Endodermal cell (in vitro differentiated cells): ENCODE measurements at regions not wholly inside any gene's neighbourhood (a gene's known extent, or its start where the extent isn't known, plus 50 kb on each side); places are given as distances from the start of the nearest gene placed in this dataset.

Experiments
- DNase-seq: peaks from one replicate; pipeline ENCODE4 v3.0.0-alpha.2; 2017
- H3K27ac ChIP-seq: 2 replicates; pipeline ENCODE4 v1.5.1; 2013; ENCODE audit warnings: mild to moderate bottlenecking, low read depth, low read length, moderate library complexity
- H3K27me3 ChIP-seq: 2 replicates; pipeline ENCODE4 v1.6.1; 2013; ENCODE audit warnings: mild to moderate bottlenecking, low read length, moderate library complexity; ENCODE audit not compliant: insufficient read depth, control insufficient read depth, poor library complexity, severe bottlenecking
- H3K36me3 ChIP-seq: 2 replicates; pipeline ENCODE4 v1.7.0; 2013; ENCODE audit warnings: mild to moderate bottlenecking, low read length, moderate library complexity; ENCODE audit not compliant: control insufficient read depth, insufficient read depth
- H3K4me1 ChIP-seq: one replicate; pipeline ENCODE4 v1.7.0; 2013; ENCODE audit warnings: low read length; ENCODE audit not compliant: control insufficient read depth, insufficient read depth
- H3K4me3 ChIP-seq: 2 replicates; pipeline ENCODE4 v1.5.1; 2013; ENCODE audit warnings: mild to moderate bottlenecking, low read length, moderate library complexity
- H3K9ac ChIP-seq: 2 replicates; pipeline ENCODE4 v1.6.1; 2013; ENCODE audit warnings: mild to moderate bottlenecking, low read length, moderate library complexity; ENCODE audit not compliant: poor library complexity, severe bottlenecking; ENCODE audit errors: extremely low read depth
- H3K9me3 ChIP-seq: 2 replicates; pipeline ENCODE4 v1.6.1; 2013; ENCODE audit warnings: mild to moderate bottlenecking, low read length, moderate library complexity; ENCODE audit not compliant: control insufficient read depth
- H3K27ac Mint-ChIP-seq: 2 replicates; pipeline ENCODE4 v1.8.0; 2020; ENCODE audit warnings: mixed read lengths
- H3K27me3 Mint-ChIP-seq: 2 replicates; pipeline ENCODE4 v1.8.0; 2021; ENCODE audit warnings: mild to moderate bottlenecking, mixed read lengths; ENCODE audit not compliant: insufficient read depth
- H3K36me3 Mint-ChIP-seq: 2 replicates; pipeline ENCODE4 v1.8.0; 2020; ENCODE audit warnings: low read depth, mixed read lengths
- H3K4me1 Mint-ChIP-seq: 2 replicates; pipeline ENCODE4 v1.8.0; 2020; ENCODE audit warnings: mixed read lengths
- H3K4me3 Mint-ChIP-seq: 2 replicates; pipeline ENCODE4 v1.8.0; 2020; ENCODE audit warnings: mild to moderate bottlenecking, moderate library complexity, mixed read lengths
- H3K9me3 Mint-ChIP-seq: 2 replicates; pipeline ENCODE4 v1.8.0; 2020; ENCODE audit warnings: mild to moderate bottlenecking, mixed read lengths
- WGBS, 2 experiments: methylation state at CpG; one replicate each; pipeline versions ENCODE4 v1.1.5 to v1.1.7; 2013; ENCODE audit warnings: missing lambda C conversion rate in 2 of 2, mixed read lengths in 1 of 2; ENCODE audit not compliant: insufficient coverage in 1 of 2, insufficient read length in 1 of 2; 5-methylcytosine and 5-hydroxymethylcytosine counted together
- TF ChIP-seq, protein P1 (sequence below): fragments of 200-600 bp; sonication (generic); conservative IDR thresholded peaks from 2 replicates; pipeline ENCODE4 v1.5.0; 2021; ENCODE audit warnings: antibody characterized with exemption, mild to moderate bottlenecking

DNA sequence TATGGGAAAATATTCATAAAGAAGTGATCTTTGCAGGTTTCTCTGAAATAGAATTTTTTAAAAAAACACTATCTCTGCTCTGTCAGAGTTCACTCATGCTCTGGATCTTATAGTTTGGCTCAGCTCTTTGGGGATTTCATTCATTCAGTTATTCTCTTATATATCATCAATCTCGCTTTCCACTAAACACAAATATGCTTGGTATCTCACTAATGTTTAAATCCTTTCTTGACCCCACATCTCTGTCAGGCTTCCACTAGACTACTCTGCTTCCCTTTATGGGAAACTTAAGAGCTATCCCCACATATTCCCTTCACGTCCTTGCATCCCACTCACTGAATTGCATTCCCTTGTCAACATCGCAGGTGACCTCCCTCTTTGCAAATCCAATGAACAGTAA is 396.1 kb downstream of the ENC1 start:
- no peaks in the 10 kb centered on the region for H3K36me3 ChIP-seq
- H3K27ac ChIP-seq, result no peak overlapping the region
- H3K9ac ChIP-seq, result no peak overlapping the region
- no peak overlapping the region for H3K27ac Mint-ChIP-seq
- 90 to 91% methylated on average over 3 of the region's 3 CpGs for WGBS, 2 experiments
- no peak overlapping the region for H3K4me3 ChIP-seq
- H3K4me1 ChIP-seq, result peaks cover 4% of the 10 kb centered on the region
- H3K4me3 Mint-ChIP-seq, result no peak overlapping the region
- no peaks in the 10 kb centered on the region for H3K9me3 ChIP-seq
- DNase-seq, result no peak
- H3K27me3 Mint-ChIP-seq, result no peaks in the 10 kb centered on the region
- H3K9me3 Mint-ChIP-seq, result no peaks in the 10 kb centered on the region
- H3K4me1 Mint-ChIP-seq, result peaks cover 11% of the 10 kb centered on the region
- no peaks in the 10 kb centered on the region for H3K36me3 Mint-ChIP-seq
- TF ChIP-seq, protein P1, sequence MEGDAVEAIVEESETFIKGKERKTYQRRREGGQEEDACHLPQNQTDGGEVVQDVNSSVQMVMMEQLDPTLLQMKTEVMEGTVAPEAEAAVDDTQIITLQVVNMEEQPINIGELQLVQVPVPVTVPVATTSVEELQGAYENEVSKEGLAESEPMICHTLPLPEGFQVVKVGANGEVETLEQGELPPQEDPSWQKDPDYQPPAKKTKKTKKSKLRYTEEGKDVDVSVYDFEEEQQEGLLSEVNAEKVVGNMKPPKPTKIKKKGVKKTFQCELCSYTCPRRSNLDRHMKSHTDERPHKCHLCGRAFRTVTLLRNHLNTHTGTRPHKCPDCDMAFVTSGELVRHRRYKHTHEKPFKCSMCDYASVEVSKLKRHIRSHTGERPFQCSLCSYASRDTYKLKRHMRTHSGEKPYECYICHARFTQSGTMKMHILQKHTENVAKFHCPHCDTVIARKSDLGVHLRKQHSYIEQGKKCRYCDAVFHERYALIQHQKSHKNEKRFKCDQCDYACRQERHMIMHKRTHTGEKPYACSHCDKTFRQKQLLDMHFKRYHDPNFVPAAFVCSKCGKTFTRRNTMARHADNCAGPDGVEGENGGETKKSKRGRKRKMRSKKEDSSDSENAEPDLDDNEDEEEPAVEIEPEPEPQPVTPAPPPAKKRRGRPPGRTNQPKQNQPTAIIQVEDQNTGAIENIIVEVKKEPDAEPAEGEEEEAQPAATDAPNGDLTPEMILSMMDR, result no peak
- H3K27me3 ChIP-seq, result no peaks in the 10 kb centered on the region

DNA sequence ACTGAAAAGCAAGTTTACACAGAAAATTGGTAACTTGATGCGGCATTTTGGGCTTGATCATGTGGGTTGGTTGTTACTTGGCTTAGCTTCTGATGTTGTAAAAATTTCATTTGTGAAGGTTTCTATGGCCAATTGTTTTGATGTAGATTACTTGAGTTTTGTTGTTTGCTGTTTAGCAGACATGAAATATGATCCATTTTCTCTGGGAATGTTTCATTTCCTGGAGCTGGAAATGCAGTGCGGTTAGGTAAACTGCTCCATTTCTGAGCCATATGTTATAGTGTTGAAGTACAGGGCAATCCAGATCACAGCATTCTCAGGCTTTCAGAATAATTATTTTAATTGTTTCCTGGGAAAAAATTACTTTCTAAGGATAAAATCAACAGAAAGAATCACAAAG is 396.9 kb downstream of the ENC1 start:
- H3K9me3 Mint-ChIP-seq, result no peaks in the 10 kb centered on the region
- Histone ChIP-seq H3K9me3 (no peaks in the 10 kb centered on the region), H3K36me3 (no peaks in the 10 kb centered on the region), H3K4me3 (no peak overlapping the region), H3K9ac (no peak overlapping the region), H3K27ac (no peak overlapping the region), H3K4me1 (peaks cover 4% of the 10 kb centered on the region), H3K27me3 (no peaks in the 10 kb centered on the region)
- H3K4me1 Mint-ChIP-seq, result peaks cover 11% of the 10 kb centered on the region
- no peak overlapping the region for H3K4me3 Mint-ChIP-seq
- H3K27ac Mint-ChIP-seq, result no peak overlapping the region
- H3K36me3 Mint-ChIP-seq, result no peaks in the 10 kb centered on the region
- TF ChIP-seq, protein P1, result no peak
- 96 to 100% methylated on average over 2 of the region's 2 CpGs for WGBS, 2 experiments
- no peaks in the 10 kb centered on the region for H3K27me3 Mint-ChIP-seq
- DNase-seq, result no peak

DNA sequence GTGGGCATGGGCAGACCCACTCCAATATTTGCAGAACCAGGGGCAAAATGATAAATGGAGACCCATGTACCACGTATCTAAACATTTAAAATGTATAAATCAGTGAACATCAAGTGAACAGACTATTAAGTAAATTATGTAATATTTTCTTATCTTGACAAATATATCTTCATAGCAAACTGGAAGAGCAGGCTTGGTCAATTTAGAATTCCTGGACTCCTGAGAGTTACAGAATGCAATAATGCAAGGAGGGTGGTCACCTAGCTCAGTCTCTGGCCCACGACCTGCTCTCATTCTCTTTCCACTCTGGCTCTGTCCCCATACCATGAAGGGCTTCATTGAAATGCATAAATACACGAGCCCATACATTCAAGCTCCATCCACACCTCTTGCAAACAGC is 398.0 kb downstream of the ENC1 start:
- H3K4me3 Mint-ChIP-seq, result no peak overlapping the region
- H3K27me3 ChIP-seq, result no peaks in the 10 kb centered on the region
- H3K27ac ChIP-seq, result no peak overlapping the region
- H3K9me3 Mint-ChIP-seq, result no peaks in the 10 kb centered on the region
- H3K9ac ChIP-seq, result no peak overlapping the region
- H3K27me3 Mint-ChIP-seq, result no peaks in the 10 kb centered on the region
- DNase-seq, result no peak
- 67 to 86% methylated on average over 2 to 3 of the region's 3 CpGs for WGBS, 2 experiments
- no peak overlapping the region for H3K27ac Mint-ChIP-seq
- no peaks in the 10 kb centered on the region for H3K9me3 ChIP-seq
- TF ChIP-seq, protein P1, result no peak
- no peaks in the 10 kb centered on the region for H3K36me3 Mint-ChIP-seq
- H3K4me3 ChIP-seq, result no peak overlapping the region
- peaks cover 4% of the 10 kb centered on the region for H3K4me1 ChIP-seq
- peaks cover 11% of the 10 kb centered on the region for H3K4me1 Mint-ChIP-seq
- no peaks in the 10 kb centered on the region for H3K36me3 ChIP-seq
